Neural progenitor cell (in vitro differentiated cells): ENCODE measurements at regions not wholly inside any gene's neighbourhood (a gene's known extent, or its start where the extent isn't known, plus 50 kb on each side); places are given as distances from the start of the nearest gene placed in this dataset.

Experiments used
- CTCF ChIP-seq: fragments of 200-600 bp; sonication (generic); IDR thresholded peaks from 2 replicates; pipeline ENCODE4 v1.5.1; 2017; ENCODE audit warnings: antibody characterized with exemption, mild to moderate bottlenecking
- EZH2 ChIP-seq: fragments of 200-600 bp; sonication (generic); IDR thresholded peaks from 2 replicates; pipeline ENCODE4 v1.6.1; 2017; ENCODE audit warnings: antibody characterized with exemption, mild to moderate bottlenecking, moderate library complexity
- EZH2phosphoT487 ChIP-seq: fragments of 200-600 bp; sonication (generic); IDR thresholded peaks from 2 replicates; pipeline ENCODE4 v1.6.1; 2017; ENCODE audit warnings: antibody characterized with exemption

GRCh38 chr3:135889443-135889842 lies 76.1 kb upstream of the PPP2R3A start:
- TF ChIP-seq CTCF (no peak), EZH2 (no peak), EZH2phosphoT487 (no peak)
